GM13977 (cell line): ENCODE measurements at regions not wholly inside any gene's neighbourhood (a gene's known extent, or its start where the extent isn't known, plus 50 kb on each side); places are given as distances from the start of the nearest gene placed in this dataset.

Experiments
- DNase-seq: peaks from one replicate; pipeline ENCODE4 v3.0.0; 2012; ENCODE audit warnings: low spot score
- in situ Hi-C: fragments of 300-500 bp; cut with MboI; formaldehyde crosslinking; loops from one replicate; pipeline ENCODE4 v1.12.0; 2022; ENCODE audit warnings: low sequenced_read_pairs, low pct_unique_long_range_greater_than_20kb, mixed read lengths, inconsistent platforms; ENCODE audit not compliant: unreplicated experiment
- TF ChIP-seq, protein P1 (sequence below): IDR thresholded peaks from 2 replicates; pipeline ENCODE4 v1.5.1; 2012; ENCODE audit warnings: mild to moderate bottlenecking, control low read depth; ENCODE audit not compliant: insufficient read depth; ENCODE audit errors: extremely low read depth, missing control alignments

DNA sequence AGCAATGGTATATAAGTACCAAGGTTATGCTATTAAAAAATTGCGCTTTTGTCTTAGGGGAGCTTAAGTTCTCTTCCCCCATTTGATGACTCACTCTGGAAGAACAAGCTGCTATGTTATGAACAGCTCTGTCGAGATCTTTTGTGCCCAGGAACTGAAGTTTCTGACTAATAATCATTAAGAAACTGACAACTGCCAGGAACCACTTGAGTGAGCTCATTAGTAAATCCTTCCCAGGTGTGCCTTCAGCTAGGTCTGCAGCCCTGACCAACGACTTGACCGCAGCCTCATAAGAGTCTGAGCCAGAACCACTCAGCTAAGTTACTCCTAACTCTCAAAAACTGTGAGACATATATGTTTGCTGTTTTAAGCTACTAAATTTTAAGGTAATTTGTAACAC, 147.8 kb downstream of the SLITRK6 start:
- no peak for DNase-seq
- TF ChIP-seq, protein P1, sequence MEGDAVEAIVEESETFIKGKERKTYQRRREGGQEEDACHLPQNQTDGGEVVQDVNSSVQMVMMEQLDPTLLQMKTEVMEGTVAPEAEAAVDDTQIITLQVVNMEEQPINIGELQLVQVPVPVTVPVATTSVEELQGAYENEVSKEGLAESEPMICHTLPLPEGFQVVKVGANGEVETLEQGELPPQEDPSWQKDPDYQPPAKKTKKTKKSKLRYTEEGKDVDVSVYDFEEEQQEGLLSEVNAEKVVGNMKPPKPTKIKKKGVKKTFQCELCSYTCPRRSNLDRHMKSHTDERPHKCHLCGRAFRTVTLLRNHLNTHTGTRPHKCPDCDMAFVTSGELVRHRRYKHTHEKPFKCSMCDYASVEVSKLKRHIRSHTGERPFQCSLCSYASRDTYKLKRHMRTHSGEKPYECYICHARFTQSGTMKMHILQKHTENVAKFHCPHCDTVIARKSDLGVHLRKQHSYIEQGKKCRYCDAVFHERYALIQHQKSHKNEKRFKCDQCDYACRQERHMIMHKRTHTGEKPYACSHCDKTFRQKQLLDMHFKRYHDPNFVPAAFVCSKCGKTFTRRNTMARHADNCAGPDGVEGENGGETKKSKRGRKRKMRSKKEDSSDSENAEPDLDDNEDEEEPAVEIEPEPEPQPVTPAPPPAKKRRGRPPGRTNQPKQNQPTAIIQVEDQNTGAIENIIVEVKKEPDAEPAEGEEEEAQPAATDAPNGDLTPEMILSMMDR, result no peak
- in situ Hi-C loops, result no loop called here

DNA sequence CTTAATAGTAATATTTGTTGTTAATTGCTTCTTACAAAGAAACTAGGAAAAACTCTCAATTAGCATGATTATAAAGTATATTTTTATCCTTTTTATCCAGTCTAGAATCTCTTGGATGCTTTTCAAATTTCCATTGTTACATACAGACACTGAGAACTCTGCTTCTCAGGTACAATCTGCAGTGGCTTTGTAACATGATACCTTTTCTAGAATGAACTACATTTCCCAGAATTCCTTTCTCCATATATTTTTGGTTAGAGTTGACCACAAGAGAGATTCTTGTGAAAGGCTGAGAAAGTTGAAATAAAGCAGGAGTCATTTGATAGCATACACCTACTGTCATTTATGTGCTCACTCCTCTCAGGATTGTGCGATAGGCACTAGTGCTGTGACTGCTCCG, 148.6 kb downstream of the SLITRK6 start:
- DNase-seq, result no peak
- in situ Hi-C loops, result no loop called here
- TF ChIP-seq, protein P1, result no peak

DNA sequence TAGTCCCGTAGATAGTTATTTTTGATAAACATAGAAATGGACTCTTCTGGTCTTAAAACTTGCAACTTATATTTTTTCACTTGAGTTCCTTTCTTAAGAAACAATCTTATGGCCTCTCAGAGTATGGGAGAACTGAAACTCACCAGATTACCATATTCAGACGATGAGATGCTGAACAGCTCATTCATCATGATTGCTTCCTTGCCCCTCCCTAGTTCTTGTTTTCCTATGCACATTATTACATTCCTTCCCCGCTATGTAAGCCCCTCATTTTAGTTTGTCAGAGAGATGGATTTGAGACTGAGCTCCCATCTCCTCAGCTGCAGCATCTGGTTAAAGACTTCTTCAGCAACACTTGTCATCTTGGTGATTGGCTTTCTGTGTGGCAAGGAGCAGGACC, 158.5 kb downstream of the SLITRK6 start:
- no peak for DNase-seq
- in situ Hi-C loops, result no loop called here
- TF ChIP-seq, protein P1, result no peak

DNA sequence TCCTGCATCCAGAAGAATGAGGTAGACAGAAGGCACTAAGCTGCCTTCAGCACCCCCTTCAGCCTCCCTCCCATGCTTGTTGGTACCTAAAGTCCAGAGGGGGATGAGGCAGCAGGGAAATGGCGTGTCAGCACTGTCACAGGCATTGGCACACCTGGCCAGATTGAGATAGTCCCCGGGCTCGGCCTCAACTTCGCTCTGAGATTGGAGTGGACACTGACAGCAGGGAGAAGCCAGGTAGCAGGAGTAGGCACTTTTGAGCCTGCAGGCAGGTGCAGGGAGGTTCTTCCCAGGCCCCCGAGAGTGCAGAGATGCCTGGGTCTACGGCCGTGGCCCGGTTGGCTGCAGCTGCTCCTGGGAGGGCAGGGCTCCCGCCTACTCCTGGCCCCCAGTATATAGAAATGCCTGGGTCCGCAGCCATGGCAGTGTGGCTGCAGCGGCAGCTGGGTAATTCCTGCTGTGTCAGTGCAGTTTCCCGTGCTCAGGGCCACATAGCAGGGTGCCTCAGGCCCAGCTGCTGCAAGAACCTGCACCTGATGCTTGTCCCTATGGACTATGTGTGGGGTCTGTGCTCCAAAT, 160.3 kb downstream of the SLITRK6 start:
- in situ Hi-C loops, result no loop called here
- DNase-seq, result no peak
- TF ChIP-seq, protein P1, result no peak

DNA sequence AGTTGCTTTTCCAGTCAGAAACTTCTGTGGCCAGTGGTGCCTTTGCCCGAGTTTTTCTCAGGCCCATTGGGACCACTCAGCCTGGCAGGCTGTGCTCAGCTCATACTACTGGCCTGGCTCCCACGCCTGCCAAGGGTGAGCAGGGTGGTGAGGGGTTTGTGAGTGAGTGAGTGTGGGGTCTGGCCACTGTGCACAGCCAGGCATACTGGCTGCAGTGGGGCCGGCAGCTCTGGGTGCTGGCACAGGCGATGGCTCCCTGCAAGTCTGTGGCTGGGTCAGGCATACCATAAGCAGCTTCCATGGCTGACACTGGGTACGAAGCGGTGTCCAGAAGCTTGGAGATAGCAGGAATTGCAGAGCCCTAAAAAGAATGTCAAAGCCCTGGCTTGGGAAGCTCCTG, 161.0 kb downstream of the SLITRK6 start:
- in situ Hi-C loops, result no loop called here
- no peak for DNase-seq
- TF ChIP-seq, protein P1, result no peak

DNA sequence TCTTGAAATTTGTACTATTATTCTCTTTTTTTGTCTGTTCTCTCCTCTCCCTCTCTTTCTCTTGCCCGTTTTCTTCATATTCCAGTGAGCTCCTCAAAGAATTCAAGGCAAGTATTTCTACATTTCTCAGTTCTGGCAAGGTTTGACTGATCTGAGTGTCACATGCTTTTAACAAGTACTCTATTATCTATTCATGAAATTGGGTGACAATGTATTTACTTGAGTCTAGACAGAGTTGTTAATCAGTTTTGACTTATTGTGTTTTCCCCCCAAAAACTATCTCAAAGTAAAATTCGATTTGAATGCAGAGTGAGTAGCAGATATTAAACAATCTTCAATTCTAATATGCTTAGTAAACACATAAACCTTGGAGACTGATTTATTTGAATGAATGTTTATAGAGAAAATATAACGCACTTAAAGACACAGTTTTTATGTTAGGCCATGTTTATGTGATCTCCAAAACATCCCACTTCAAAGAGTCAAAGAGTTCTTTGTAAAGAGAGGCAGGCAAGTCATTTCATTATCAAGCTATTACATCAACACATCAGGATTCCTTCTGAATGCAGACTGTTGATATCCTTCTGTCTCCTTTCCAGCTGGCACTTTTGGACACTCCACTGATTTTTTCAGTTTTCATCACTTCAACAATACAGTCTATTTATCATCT, 166.6 kb downstream of the SLITRK6 start:
- in situ Hi-C loops, result no loop called here
- no peak for DNase-seq
- TF ChIP-seq, protein P1, result no peak
